Epithelial cell of proximal tubule (primary cell): ENCODE measurements at regions not wholly inside any gene's neighbourhood (a gene's known extent, or its start where the extent isn't known, plus 50 kb on each side); places are given as distances from the start of the nearest gene placed in this dataset.

Experiments used
- DNase-seq: peaks from one replicate; pipeline ENCODE4 v3.0.0-alpha.2; 2011; ENCODE audit warnings: low read depth
- H3K4me3 ChIP-seq: 2 replicates; pipeline ENCODE4 v1.5.1; 2011; ENCODE audit warnings: low read depth, mild to moderate bottlenecking, low read length
- CTCF ChIP-seq: conservative IDR thresholded peaks from 2 replicates; pipeline ENCODE4 v1.5.1; 2012; ENCODE audit warnings: low read depth, mild to moderate bottlenecking, low read length

GRCh38 chr6:148044261-148044751 lies 298.3 kb upstream of the SASH1 start:
- no peak for DNase-seq

GRCh38 chr6:148044921-148045320 lies 297.7 kb upstream of the SASH1 start:
- TF ChIP-seq CTCF = no peak
- no peak for DNase-seq
- no peak overlapping the region for H3K4me3 ChIP-seq

More at GRCh38 chr6:148044261-148044751, 298.3 kb upstream of the SASH1 start:
- H3K4me3 ChIP-seq = no peak overlapping the region
- no peak for TF ChIP-seq CTCF

GRCh38 chr6:148053209-148053608 lies 289.4 kb upstream of the SASH1 start:
- DNase-seq = no peak
- H3K4me3 ChIP-seq = no peak overlapping the region
- no peak for TF ChIP-seq CTCF

- H3K4me3 ChIP-seq = no peak overlapping the region
- no peak for TF ChIP-seq CTCF
Measured at GRCh38 chr6:148053796-148054195, 288.8 kb upstream of the SASH1 start.

GRCh38 chr6:148054219-148054618 lies 288.4 kb upstream of the SASH1 start:
- TF ChIP-seq CTCF = no peak
- DNase-seq = no peak
- H3K4me3 ChIP-seq = no peak overlapping the region

More at GRCh38 chr6:148053796-148054195, 288.8 kb upstream of the SASH1 start:
- no peak for DNase-seq

GRCh38 chr6:148055419-148055818 lies 287.2 kb upstream of the SASH1 start:
- no peak overlapping the region for H3K4me3 ChIP-seq
- DNase-seq = no peak
- TF ChIP-seq CTCF = no peak

- no peak for DNase-seq
- H3K4me3 ChIP-seq = no peak overlapping the region
- TF ChIP-seq CTCF = no peak
Measured at GRCh38 chr6:148059869-148060268, 282.8 kb upstream of the SASH1 start.
